Endothelial cell of umbilical vein (primary cell): ENCODE measurements at regions not wholly inside any gene's neighbourhood (a gene's known extent, or its start where the extent isn't known, plus 50 kb on each side); places are given as distances from the start of the nearest gene placed in this dataset.

ENCODE experiments used
- EZH2 ChIP-seq: IDR thresholded peaks from 2 replicates; pipeline ENCODE4 v1.6.1; 2012; ENCODE audit warnings: borderline replicate concordance, low read depth, mild to moderate bottlenecking, moderate library complexity, low read length, inconsistent platforms; ENCODE audit not compliant: severe bottlenecking
- POLR2A ChIP-seq: IDR thresholded peaks from 2 replicates; pipeline ENCODE4 v1.6.1; 2012; ENCODE audit warnings: low read depth, mild to moderate bottlenecking, control low read depth, low read length
- POLR2AphosphoS5 ChIP-seq: IDR thresholded peaks from 2 replicates; pipeline ENCODE4 v1.6.1; 2012; ENCODE audit warnings: low read depth, mild to moderate bottlenecking, control low read depth, low read length, moderate library complexity; ENCODE audit not compliant: insufficient read depth
- TF ChIP-seq, protein P1 (sequence below), 2 donors: IDR thresholded peaks; 1 replicate in 1 of 2; 2 replicates in 1 of 2; pipeline ENCODE4 v1.5.1; 2011; ENCODE audit warnings: low read length in 2 of 2, mild to moderate bottlenecking in 2 of 2, moderate library complexity in 2 of 2, control low read depth in 1 of 2, inconsistent platforms in 1 of 2, low read depth in 1 of 2; ENCODE audit not compliant: insufficient read depth in 1 of 2; ENCODE audit errors: extremely low read depth in 1 of 2

DNA sequence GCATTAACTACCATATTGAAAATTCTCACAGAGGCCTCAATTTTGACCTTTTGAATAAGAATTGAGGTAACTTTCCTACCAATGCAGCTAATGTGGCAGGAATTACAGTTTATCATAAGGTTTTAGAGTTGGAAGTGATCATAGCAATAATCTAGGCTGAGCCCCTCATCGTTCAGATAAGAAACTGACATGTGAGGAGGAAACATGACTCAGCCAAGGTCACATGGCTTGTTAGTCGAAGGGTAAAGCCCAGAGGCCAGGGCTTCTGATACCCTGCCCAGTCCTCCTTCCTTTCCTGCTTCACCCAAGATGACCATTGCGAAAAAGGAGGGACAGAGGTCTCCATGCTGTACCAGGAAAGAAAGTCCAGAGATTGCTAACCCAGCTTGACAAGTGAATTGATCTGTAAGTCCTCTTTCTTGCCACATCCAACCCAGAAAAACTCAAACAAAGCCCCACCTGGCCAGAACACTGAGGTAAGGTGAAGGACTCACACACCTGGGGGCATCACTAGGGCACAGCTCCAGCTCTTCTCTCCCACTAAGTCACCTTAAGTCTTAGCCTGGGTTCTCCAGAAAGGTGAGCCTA lies 174.8 kb downstream of the EN1 start:
- TF ChIP-seq EZH2: no peak
- TF ChIP-seq POLR2A: no peak
- TF ChIP-seq, protein P1, sequence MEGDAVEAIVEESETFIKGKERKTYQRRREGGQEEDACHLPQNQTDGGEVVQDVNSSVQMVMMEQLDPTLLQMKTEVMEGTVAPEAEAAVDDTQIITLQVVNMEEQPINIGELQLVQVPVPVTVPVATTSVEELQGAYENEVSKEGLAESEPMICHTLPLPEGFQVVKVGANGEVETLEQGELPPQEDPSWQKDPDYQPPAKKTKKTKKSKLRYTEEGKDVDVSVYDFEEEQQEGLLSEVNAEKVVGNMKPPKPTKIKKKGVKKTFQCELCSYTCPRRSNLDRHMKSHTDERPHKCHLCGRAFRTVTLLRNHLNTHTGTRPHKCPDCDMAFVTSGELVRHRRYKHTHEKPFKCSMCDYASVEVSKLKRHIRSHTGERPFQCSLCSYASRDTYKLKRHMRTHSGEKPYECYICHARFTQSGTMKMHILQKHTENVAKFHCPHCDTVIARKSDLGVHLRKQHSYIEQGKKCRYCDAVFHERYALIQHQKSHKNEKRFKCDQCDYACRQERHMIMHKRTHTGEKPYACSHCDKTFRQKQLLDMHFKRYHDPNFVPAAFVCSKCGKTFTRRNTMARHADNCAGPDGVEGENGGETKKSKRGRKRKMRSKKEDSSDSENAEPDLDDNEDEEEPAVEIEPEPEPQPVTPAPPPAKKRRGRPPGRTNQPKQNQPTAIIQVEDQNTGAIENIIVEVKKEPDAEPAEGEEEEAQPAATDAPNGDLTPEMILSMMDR (IDR thresholded peaks at IDR 0.05; ENCODE audit: extremely low read depth in 1 of 2, insufficient read depth in 1 of 2, low read depth in 1 of 2, low read length in 2 of 2): no peak
- TF ChIP-seq POLR2AphosphoS5: no peak
